K562 (cell line): ENCODE measurements at regions not wholly inside any gene's neighbourhood (a gene's known extent, or its start where the extent isn't known, plus 50 kb on each side); places are given as distances from the start of the nearest gene placed in this dataset.

Source experiments
- ATAC-seq: fragments of 200-7000 bp; cut with Tn5 transposase; 3 replicates; pipeline ENCODE4 v1.9.1; 2020; ENCODE audit warnings: moderate library complexity
- BruUV-seq: library from RNA; stranded (reverse); fragments of 400-500 nt; replicated peaks from 2 replicates; lab custom pipeline; 2021; lab: Mats Ljungman, UMichigan
- CTCF ChIA-PET: fragments of 300-600 bp; formaldehyde crosslinking; extraction: SDS; loops from one replicate; lab custom pipeline; 2021; ENCODE audit warnings: low intra/inter-chr PET ratio; lab: Yijun Ruan, JAX
- POLR2A ChIA-PET: fragments of 300-600, 350-650 bp; sonication (Branson Sonifier 250); formaldehyde crosslinking; extraction: SDS; loops from one replicate; lab custom pipeline; 2021; ENCODE audit warnings: antibody characterized with exemption, inconsistent platforms; lab: Yijun Ruan, JAX
- DNase-seq, 4 experiments: peaks; one replicate each; pipeline versions ENCODE4 v3.0.0 to v3.0.0-alpha.2; 2011 to 2018; ENCODE audit warnings: low spot score in 3 of 4, mixed read lengths in 3 of 4; ENCODE audit errors: extremely low read depth in 1 of 4
- FAIRE-seq: peaks from 2 replicates; lab custom pipeline; 2011; peaks lifted over from hg19 to GRCh38; lab: Jason Lieb, UNC
- H2AFZ ChIP-seq: 2 replicates; pipeline ENCODE4 v1.6.0; 2011; ENCODE audit warnings: low read depth, low read length, control low read depth, inconsistent platforms
- H3K27ac ChIP-seq: fragments of 200-600 bp; 3 replicates; pipeline ENCODE4 v1.8.0; 2011; ENCODE audit warnings: low read depth, mild to moderate bottlenecking, control low read depth, inconsistent platforms, low read length, moderate library complexity, mixed read lengths; ENCODE audit errors: extremely low read depth
- H3K27me3 ChIP-seq, 2 experiments: fragments of 300-600 bp in 1 of 2; 2 replicates in 1 of 2; 3 replicates in 1 of 2; pipeline versions ENCODE4 v1.6.0 to v1.8.0; 2011; ENCODE audit warnings: inconsistent platforms in 2 of 2, low read length in 2 of 2, mild to moderate bottlenecking in 1 of 2, mixed read lengths in 1 of 2, moderate library complexity in 1 of 2; ENCODE audit not compliant: control insufficient read depth in 2 of 2, insufficient read depth in 2 of 2
- H3K36me3 ChIP-seq: fragments of 300-600 bp; 3 replicates; pipeline ENCODE4 v1.8.0; 2011; ENCODE audit warnings: mild to moderate bottlenecking, low read length, inconsistent platforms; ENCODE audit not compliant: control insufficient read depth, insufficient read depth
- H3K4me1 ChIP-seq, 2 experiments: fragments of 200-600 bp in 1 of 2; replicated peaks in 1 of 2; 2 replicates in 1 of 2; 3 replicates in 1 of 2; pipeline versions ENCODE4 v1.5.1 to v1.8.0; 2011; ENCODE audit warnings: inconsistent platforms in 2 of 2, low read length in 2 of 2, mild to moderate bottlenecking in 1 of 2, mixed read lengths in 1 of 2, moderate library complexity in 1 of 2; ENCODE audit not compliant: control insufficient read depth in 2 of 2, insufficient read depth in 2 of 2
- H3K4me2 ChIP-seq: 2 replicates; pipeline ENCODE4 v1.6.1; 2011; ENCODE audit warnings: low read length, control low read depth, inconsistent platforms, mixed read lengths; ENCODE audit not compliant: insufficient read depth
- H3K4me3 ChIP-seq: fragments of 200-600 bp; sonication (generic), shearing (Covaris generic); 2 replicates; pipeline ENCODE4 v1.5.1; 2016; ENCODE audit warnings: control low read depth, inconsistent platforms
- H3K79me2 ChIP-seq: fragments of 200-600 bp; 3 replicates; pipeline ENCODE4 v1.8.0; 2011; ENCODE audit warnings: low read length, inconsistent platforms; ENCODE audit not compliant: control insufficient read depth, insufficient read depth
- H3K9ac ChIP-seq, 2 experiments: 2 replicates each; pipeline versions ENCODE4 v1.6.0 to v1.6.1; 2011; ENCODE audit warnings: low read depth in 2 of 2, low read length in 2 of 2, control low read depth in 1 of 2, inconsistent platforms in 1 of 2, mild to moderate bottlenecking in 1 of 2, mixed read lengths in 1 of 2; ENCODE audit not compliant: insufficient read depth in 1 of 2
- H3K9me1 ChIP-seq: one replicate; pipeline ENCODE4 v1.6.0; 2011; ENCODE audit warnings: inconsistent platforms, mild to moderate bottlenecking, low read length, moderate library complexity; ENCODE audit not compliant: control insufficient read depth, insufficient read depth
- H3K9me3 ChIP-seq: replicated peaks from 2 replicates; pipeline ENCODE4 v1.5.1; 2011; ENCODE audit warnings: low read depth, low read length, inconsistent platforms; ENCODE audit not compliant: control insufficient read depth, insufficient read depth
- H4K20me1 ChIP-seq: replicated peaks from 2 replicates; pipeline ENCODE4 v1.6.1; 2011; ENCODE audit warnings: low read length, inconsistent platforms, mixed read lengths; ENCODE audit not compliant: control insufficient read depth, insufficient read depth
- AFF1 ChIP-seq, 2 experiments: fragments of 450-650 bp; IDR thresholded peaks; 2 replicates each; pipeline ENCODE4 v1.6.1; 2018; ENCODE audit warnings: mild to moderate bottlenecking in 2 of 2, low read depth in 1 of 2; ENCODE audit not compliant: partially characterized antibody in 2 of 2
- CREB3L1 ChIP-seq: fragments of 450-650 bp; IDR thresholded peaks from 2 replicates; pipeline ENCODE4 v1.6.1; 2014; ENCODE audit warnings: low read depth, mild to moderate bottlenecking, moderate library complexity, borderline replicate concordance
- ELF1 ChIP-seq: fragments of 200-800 bp; sonication (Bioruptor generic); IDR thresholded peaks from 2 replicates; pipeline ENCODE4 v1.6.1; 2016; ENCODE audit warnings: missing genetic modification characterization, missing compliant biosample characterization
- ERF ChIP-seq: fragments of 450-650 bp; formaldehyde crosslinking; IDR thresholded peaks from 2 replicates; pipeline ENCODE4 v1.4.0; 2020; ENCODE audit warnings: mild to moderate bottlenecking, mixed read lengths
- MXI1 ChIP-seq: IDR thresholded peaks from 2 replicates; pipeline ENCODE4 v1.6.1; 2011; ENCODE audit warnings: low read depth, mild to moderate bottlenecking, improper control_type of control experiment, low read length
- PHTF2 ChIP-seq: fragments of 250-450 bp; sonication (Bioruptor Pico); IDR thresholded peaks from 2 replicates; pipeline ENCODE4 v1.5.0; 2021; ENCODE audit warnings: mild to moderate bottlenecking
- TSC22D4 ChIP-seq: fragments of 450-650 bp; IDR thresholded peaks from 2 replicates; pipeline ENCODE4 v1.6.1; 2016; ENCODE audit warnings: missing genetic modification characterization, missing biosample characterization, control low read depth
- ZBED1 ChIP-seq: IDR thresholded peaks from 2 replicates; pipeline ENCODE4 v1.6.1; 2014
- WGBS: fragments of 100-300 bp; shearing (Covaris generic); methylation state at CpG from one replicate; pipeline ENCODE4 v1.1.6; 2016; ENCODE audit warnings: low coverage, mixed read lengths; ENCODE audit not compliant: insufficient coverage; ENCODE audit errors: missing lambda C conversion rate; 5-methylcytosine and 5-hydroxymethylcytosine counted together
- in situ Hi-C: fragments of 300-500 bp; cut with MboI; formaldehyde crosslinking; loops from 4 replicates; pipeline ENCODE4 v1.15.0; 2018; ENCODE audit warnings: inconsistent platforms, mixed read lengths
- intact Hi-C: fragments of 100-400 bp; cut with micrococcal nuclease; formaldehyde crosslinking; loops from 2 replicates; pipeline ENCODE4 v1.14.2; 2022

- no peaks in the 10 kb centered on the region for H3K4me1 ChIP-seq
- TF ChIP-seq TSC22D4 (tag) = no peak
- TF ChIP-seq PHTF2 = no peak
- TF ChIP-seq ZBED1 = no peak
- TF ChIP-seq ERF (CRISPR knock-in tag) = no peak
- TF ChIP-seq AFF1 (IDR thresholded peaks at IDR 0.05; ENCODE audit: low read depth in 1 of 2, partially characterized antibody in 2 of 2) = no peak
- TF ChIP-seq CREB3L1 = no peak
- no peak for TF ChIP-seq MXI1
- TF ChIP-seq ELF1 (tag) = no peak
- TF ChIP-seq, all 486 proteins: peak for 0
- DNase-seq (no peak), ATAC-seq (no peak), FAIRE-seq (no peak)
- Histone ChIP-seq H2AFZ (no peak overlapping the region), H3K9me3 (no peaks in the 10 kb centered on the region), H3K27ac (no peak overlapping the region), H3K36me3 (no peaks in the 10 kb centered on the region), H4K20me1 (no peaks in the 10 kb centered on the region), H3K9me1 (no peaks in the 10 kb centered on the region), H3K27me3 (no peaks in the 10 kb centered on the region), H3K4me3 (no peak overlapping the region), H3K79me2 (no peaks in the 10 kb centered on the region), H3K9ac (no peak overlapping the region), H3K4me2 (no peak overlapping the region)
- under 1% methylated on average over 7 of the region's 7 CpGs for WGBS
- in situ Hi-C loops = no loop called here
- no TSS peak for BruUV-seq
- intact Hi-C loops = no loop called here
- ChIA-PET POLR2A (no interaction called here), CTCF (no interaction called here)
These were observed 68.7 kb upstream of the NDST3 start for GRCh38 chr4:117965622-117966021.
